ENCODE measurements at regions not wholly inside any gene's neighbourhood (a gene's known extent, or its start where the extent isn't known, plus 50 kb on each side); places are given as distances from the start of the nearest gene placed in this dataset.

GRCh38 chr18:75785206-75785605, 357.7 kb upstream of the SMIM21 start:
- Histone ChIP-seq H3K4me2 (replicated peaks; ENCODE audit: extremely low read depth, low read length, poor library complexity, severe bottlenecking) (no peak overlapping the region), H3K4me3 (replicated peaks in 1 of 3; ENCODE audit: low read depth in 2 of 3, low read length in 3 of 3) (no peak overlapping the region), H3K27ac (ENCODE audit: low read depth in 1 of 2, low read length in 2 of 2) (no peak overlapping the region), H3K4me1 (ENCODE audit: control insufficient read depth in 1 of 2, insufficient read depth in 2 of 2, low read length in 2 of 2) (no peaks in the 10 kb centered on the region), H3K79me2 (ENCODE audit: insufficient read depth, low read length) (no peaks in the 10 kb centered on the region), H3K9me3 (replicated peaks in 1 of 2; ENCODE audit: control insufficient read depth in 1 of 2, insufficient read depth in 1 of 2, low read length in 2 of 2) (no peaks in the 10 kb centered on the region), H3K36me3 (replicated peaks in 1 of 2; ENCODE audit: control insufficient read depth in 1 of 2, insufficient read depth in 2 of 2, low read length in 2 of 2) (no peaks in the 10 kb centered on the region), H3K27me3 (ENCODE audit: control insufficient read depth in 2 of 2, insufficient read depth in 2 of 2, low read length in 2 of 2) (no peaks in the 10 kb centered on the region), H3K9ac (ENCODE audit: insufficient read depth, low read length, poor library complexity, severe bottlenecking) (no peak overlapping the region), H4K20me1 (ENCODE audit: insufficient read depth, low read length) (no peaks in the 10 kb centered on the region), H2AFZ (ENCODE audit: insufficient read depth, low read depth, low read length, poor library complexity, severe bottlenecking) (no peak overlapping the region)
- H3K27ac Mint-ChIP-seq = peak overlapping the region in 1 of 7 donors; percentile 6
- H3K4me1 Mint-ChIP-seq = no peaks in the 10 kb centered on the region
- DNase-seq = no peak
- intact Hi-C loops (cut with micrococcal nuclease) = no loop called here
- peaks cover 0 to 5% (median 0%) of the 10 kb centered on the region in 3 donors for H3K27me3 Mint-ChIP-seq (ENCODE audit: low read depth in 3 of 3)
- no CpG with 5 or more reads among the region's 2 CpGs for WGBS (ENCODE audit: insufficient coverage)
- H3K4me3 Mint-ChIP-seq = no peak overlapping the region
- H3K9me3 Mint-ChIP-seq = no peaks in the 10 kb centered on the region
- TF ChIP-seq, protein P1, sequence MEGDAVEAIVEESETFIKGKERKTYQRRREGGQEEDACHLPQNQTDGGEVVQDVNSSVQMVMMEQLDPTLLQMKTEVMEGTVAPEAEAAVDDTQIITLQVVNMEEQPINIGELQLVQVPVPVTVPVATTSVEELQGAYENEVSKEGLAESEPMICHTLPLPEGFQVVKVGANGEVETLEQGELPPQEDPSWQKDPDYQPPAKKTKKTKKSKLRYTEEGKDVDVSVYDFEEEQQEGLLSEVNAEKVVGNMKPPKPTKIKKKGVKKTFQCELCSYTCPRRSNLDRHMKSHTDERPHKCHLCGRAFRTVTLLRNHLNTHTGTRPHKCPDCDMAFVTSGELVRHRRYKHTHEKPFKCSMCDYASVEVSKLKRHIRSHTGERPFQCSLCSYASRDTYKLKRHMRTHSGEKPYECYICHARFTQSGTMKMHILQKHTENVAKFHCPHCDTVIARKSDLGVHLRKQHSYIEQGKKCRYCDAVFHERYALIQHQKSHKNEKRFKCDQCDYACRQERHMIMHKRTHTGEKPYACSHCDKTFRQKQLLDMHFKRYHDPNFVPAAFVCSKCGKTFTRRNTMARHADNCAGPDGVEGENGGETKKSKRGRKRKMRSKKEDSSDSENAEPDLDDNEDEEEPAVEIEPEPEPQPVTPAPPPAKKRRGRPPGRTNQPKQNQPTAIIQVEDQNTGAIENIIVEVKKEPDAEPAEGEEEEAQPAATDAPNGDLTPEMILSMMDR (IDR thresholded peaks at IDR 0.05) = no peak
- H3K36me3 Mint-ChIP-seq = no peaks in the 10 kb centered on the region

- Mint-ChIP-seq H3K36me3 (no peaks in the 10 kb centered on the region), H3K27ac (no peak overlapping the region), H3K27me3 (ENCODE audit: low read depth in 3 of 3) (peaks cover 0 to 5% (median 0%) of the 10 kb centered on the region in 3 donors), H3K9me3 (no peaks in the 10 kb centered on the region), H3K4me3 (no peak overlapping the region), H3K4me1 (no peaks in the 10 kb centered on the region)
- TF ChIP-seq, protein P1 (IDR thresholded peaks at IDR 0.05) = no peak
- Histone ChIP-seq H4K20me1 (ENCODE audit: insufficient read depth, low read length) (no peaks in the 10 kb centered on the region), H3K79me2 (ENCODE audit: insufficient read depth, low read length) (no peaks in the 10 kb centered on the region), H3K27me3 (ENCODE audit: control insufficient read depth in 2 of 2, insufficient read depth in 2 of 2, low read length in 2 of 2) (no peaks in the 10 kb centered on the region), H3K9me3 (replicated peaks in 1 of 2; ENCODE audit: control insufficient read depth in 1 of 2, insufficient read depth in 1 of 2, low read length in 2 of 2) (no peaks in the 10 kb centered on the region), H3K4me2 (replicated peaks; ENCODE audit: extremely low read depth, low read length, poor library complexity, severe bottlenecking) (no peak overlapping the region), H3K4me1 (ENCODE audit: control insufficient read depth in 1 of 2, insufficient read depth in 2 of 2, low read length in 2 of 2) (no peaks in the 10 kb centered on the region), H3K4me3 (replicated peaks in 1 of 3; ENCODE audit: low read depth in 2 of 3, low read length in 3 of 3) (no peak overlapping the region), H3K36me3 (replicated peaks in 1 of 2; ENCODE audit: control insufficient read depth in 1 of 2, insufficient read depth in 2 of 2, low read length in 2 of 2) (no peaks in the 10 kb centered on the region), H2AFZ (ENCODE audit: insufficient read depth, low read depth, low read length, poor library complexity, severe bottlenecking) (no peak overlapping the region), H3K9ac (ENCODE audit: insufficient read depth, low read length, poor library complexity, severe bottlenecking) (no peak overlapping the region), H3K27ac (ENCODE audit: low read depth in 1 of 2, low read length in 2 of 2) (no peak overlapping the region)
- intact Hi-C loops (cut with micrococcal nuclease) = no loop called here
- no peak for DNase-seq
- WGBS (ENCODE audit: insufficient coverage) = 49% methylated on average over 9 of the region's 14 CpGs
Observed at GRCh38 chr18:75784390-75784789, 356.9 kb upstream of the SMIM21 start.
